ENCODE measurements at regions not wholly inside any gene's neighbourhood (a gene's known extent, or its start where the extent isn't known, plus 50 kb on each side); places are given as distances from the start of the nearest gene placed in this dataset.

DNA sequence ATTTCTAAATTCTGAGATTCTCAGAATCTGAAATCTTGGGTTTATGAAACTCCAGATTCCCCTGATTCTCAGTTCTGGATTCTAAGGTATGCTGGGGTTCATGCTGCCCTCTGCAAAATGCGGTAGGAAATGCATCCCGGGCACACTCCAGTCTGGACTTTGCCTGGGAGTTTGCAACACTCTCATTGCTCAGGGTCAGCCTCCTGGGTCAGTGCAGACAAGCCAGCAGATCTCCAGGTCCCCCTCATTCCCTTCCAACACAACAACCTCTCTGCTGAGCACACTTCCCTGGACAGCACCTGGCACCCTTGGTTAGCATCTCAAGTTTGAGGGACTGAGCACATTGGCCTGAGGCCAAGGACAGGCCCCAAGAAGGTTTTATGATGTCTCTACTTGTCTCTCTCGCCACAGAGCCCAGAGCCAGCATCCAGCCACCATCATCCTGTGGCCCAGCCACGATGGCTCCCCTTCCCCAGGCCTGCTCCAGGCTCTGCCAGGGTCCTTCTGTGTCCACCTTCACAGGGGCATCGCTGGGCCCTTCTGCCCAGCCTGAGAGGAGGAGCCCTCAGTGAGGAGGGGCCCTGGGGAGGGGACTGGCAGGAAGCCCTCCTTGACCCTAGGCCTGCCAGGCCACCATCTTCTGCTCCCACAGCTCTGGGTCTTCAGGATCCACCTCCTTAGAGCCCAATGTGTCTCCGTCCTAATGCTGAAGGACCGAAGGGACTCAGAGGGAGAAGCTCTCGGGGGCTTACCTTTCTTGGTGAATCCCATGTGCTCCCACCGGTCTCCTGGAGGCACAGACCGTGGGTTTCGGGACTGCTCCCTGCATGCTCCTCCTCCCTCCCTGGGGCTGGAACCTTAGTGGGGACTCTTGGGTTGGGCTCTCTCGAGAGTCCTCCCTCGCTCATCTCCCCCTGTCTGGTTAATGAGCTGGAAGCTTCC is 550.7 kb downstream of the PTPRU start:
- DNase-seq (ENCODE audit: low spot score): no peak

DNA sequence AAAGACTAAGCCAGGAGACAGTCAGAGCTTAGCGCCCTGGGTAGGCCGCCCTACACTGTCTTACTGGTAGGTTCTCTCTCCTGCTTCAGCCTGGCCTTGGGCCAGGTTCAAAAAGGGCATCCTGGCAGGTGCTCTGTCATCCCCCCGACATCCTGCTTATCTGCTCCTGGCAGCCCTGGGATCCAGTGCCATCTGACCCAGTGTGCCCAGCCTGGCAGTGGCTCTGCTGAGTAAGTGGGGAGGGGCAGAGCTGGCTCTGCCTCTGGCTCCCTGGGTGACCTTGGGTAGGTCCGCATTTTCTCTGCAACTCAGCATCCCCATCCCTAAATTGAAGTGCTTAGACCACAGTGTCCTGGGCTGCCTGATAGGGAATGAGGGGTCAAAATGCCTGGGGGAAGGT is 549.9 kb downstream of the PTPRU start:
- DNase-seq (ENCODE audit: low spot score): no peak

DNA sequence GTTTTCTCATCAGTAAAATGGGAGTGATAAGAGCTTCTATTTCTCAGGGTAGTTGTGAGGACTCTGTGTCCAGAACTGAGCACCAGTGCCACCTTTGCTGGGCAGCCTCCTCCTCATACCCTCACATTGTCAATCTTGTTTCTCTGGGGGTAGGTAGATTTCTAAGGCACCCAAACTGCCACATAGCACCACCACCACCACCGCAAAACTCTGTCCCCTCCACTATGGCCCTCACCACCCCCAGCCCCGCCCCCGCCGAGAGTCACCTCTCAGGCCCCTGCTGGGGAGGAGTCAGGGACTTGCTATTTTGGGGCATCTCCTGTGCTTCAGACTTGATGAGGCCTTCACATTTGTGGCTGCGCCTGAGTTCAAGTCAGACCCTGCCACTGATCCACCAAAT is 549.2 kb downstream of the PTPRU start:
- DNase-seq (ENCODE audit: low spot score): no peak

- no peak for DNase-seq (ENCODE audit: low spot score)
Measured at GRCh38 chr1:29785137-29785527, 548.8 kb downstream of the PTPRU start.

DNA sequence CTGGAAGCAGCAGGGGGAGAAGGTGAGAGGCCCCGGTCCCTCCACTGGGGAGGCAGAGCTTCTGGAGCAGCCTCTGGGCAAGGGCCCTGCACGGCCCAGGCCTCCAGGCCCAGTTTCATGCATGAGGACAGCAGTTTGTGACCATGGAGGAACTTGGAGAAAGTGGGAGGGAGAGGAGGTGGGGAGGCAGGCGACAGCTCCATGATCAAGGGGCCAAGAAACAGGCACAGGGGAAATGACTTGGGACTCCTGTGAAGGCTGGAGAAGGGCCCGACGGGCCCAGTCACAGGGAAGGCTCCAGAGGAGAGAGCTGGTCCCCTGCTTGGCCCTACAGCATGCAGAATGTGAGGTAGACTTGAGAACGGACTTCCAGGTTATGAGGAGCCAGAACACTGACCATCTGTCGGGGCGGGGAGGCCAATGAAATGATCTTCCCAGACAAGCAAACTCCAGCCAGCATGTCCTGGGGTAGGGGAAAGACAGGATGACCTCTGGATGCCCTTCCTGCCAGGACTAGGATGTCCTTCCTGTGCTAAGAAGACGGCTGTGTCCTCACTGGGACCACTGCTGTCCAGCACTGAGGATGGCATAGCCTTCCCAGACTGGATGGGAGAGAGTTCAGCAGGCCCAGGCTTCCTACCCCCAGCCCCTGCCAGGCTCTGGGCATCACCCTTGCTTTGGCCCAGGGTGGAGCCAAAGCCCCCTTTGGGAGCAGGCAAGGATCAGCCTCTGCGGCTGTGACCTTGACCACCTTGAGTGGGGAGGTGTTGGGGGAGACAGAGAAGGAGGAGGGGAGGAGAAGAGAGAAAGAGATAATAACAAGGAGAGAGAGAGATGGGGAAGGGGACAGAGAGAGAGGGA is 548.2 kb downstream of the PTPRU start:
- DNase-seq (ENCODE audit: low spot score): no peak

- no peak for DNase-seq (ENCODE audit: low spot score)
Measured at GRCh38 chr1:29783508-29784275, 547.4 kb downstream of the PTPRU start.

GRCh38 chr1:29782846-29783507 is 546.7 kb downstream of the PTPRU start:
- DNase-seq (ENCODE audit: low spot score): no peak

GRCh38 chr1:29779146-29779545 is 542.8 kb downstream of the PTPRU start:
- DNase-seq (ENCODE audit: low spot score): no peak

DNA sequence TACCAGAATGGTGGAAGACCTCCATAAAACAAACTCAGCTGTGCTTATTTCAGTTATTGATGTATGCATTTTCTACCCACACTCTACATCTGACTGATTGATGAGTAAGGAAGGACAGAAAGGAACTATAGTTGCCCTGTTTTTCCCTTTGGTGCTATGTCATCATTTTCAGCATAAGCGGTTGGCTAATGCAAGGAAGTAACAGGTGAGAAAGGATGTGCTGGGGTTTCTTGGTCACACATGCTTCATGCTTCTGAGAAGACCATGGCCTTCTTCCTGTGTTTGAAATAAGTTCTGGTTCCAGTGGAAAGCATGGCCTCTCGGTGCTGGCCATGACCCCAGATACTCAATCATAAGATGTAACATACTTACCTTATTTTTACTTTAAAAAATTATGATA is 541.2 kb downstream of the PTPRU start:
- DNase-seq (ENCODE audit: low spot score): no peak

DNA sequence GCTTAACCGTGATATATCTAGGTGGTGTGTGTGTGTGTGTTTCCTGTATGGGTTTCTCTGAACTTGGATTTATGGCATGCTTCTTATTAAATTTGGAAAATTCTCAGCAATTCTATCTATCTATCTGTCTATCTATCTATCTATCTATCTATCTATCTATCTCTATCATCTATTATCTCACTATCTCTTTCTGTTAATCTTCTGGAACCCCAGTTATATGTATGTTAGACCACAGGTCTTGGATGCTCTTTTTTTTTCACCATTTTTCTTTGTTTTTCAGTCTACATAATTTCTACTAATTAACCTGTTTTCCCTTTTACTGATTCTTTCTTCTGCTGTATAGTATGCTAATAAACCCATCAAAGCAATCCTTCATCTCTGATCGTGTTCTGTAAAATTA is 538.0 kb downstream of the PTPRU start:
- no peak for DNase-seq (ENCODE audit: low spot score)

GRCh38 chr1:29772584-29773100 is 536.3 kb downstream of the PTPRU start:
- DNase-seq (ENCODE audit: low spot score): no peak

DNA sequence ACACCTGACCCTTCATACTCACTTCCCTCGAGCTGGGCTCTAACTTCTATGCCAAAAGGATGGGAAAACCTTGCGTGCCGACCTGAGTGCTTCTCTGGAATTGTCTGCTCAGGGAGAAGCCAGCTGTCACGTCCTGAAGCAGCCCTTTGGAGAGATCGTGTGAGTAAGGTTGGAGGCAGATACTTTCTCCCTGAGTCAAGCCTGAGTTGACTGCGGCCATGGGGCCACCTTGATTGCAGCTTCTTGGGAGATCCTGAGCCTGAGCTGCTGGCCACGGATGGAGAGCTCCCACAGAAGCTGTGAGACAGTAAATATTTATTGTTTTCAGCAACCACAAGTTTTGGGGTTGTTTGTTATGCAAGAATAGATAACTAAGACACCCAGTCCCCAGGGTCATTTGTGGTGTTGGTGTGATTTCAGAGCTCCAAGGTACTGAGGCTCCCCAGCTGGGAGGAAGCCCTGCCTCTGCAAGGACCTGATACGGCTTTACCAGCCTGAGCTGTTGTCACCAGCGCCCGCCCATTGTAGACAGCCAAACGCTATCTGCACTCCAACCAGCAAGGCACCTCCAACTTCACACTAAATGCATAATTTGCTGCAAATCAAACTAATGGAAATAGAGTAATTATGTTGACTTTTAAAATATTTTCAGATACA is 531.6 kb downstream of the PTPRU start:
- no peak for DNase-seq (ENCODE audit: low spot score)

DNA sequence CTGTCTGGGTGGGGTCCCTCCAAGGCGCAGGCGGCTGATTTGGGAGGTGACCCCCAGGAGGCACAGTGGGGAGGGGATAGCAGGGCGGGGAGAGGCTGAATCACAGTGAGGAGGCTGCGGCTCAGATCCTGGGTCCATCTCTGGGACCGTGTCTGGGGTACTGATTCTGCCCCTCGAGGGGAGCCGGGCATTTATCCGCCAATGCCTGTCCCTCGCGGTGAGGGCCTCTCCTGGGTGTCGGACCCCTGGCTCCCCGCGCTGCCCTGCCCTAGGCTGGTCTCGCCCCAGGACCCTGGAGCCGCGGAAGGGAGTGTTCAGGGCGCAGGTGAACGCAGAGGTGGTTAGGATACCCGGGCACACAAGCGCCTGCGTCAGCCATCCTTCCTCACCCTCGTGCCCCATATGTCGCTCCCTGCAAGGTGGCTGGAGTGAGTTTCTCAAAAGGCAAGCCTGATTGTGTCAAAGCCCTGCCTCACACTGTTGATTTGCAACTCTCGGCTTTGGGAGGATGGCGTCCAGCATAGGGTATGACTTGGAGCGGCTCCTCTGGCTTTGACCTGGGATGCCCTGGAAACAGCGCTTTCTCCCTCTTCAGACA is 530.9 kb downstream of the PTPRU start:
- DNase-seq (ENCODE audit: low spot score): no peak

DNA sequence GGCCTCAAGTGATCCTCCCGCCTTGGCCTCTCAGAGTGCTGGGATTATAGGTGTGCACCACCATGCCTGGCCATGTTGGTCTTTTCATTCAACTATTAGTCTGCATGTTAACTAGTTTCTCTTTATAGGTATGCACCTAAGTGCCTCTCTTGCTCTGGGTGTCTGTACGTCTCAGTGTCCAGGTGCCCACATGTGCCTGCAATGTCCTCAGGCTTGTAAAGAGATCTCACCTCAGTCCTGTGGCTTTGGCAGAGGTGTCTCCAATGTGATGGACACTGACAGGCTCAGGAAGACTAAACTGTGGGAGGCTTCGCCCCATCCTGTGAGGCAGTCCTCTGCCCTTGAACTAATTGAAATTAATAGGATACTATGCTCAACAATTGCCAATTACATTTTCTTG is 526.3 kb downstream of the PTPRU start:
- no peak for DNase-seq (ENCODE audit: low spot score)

DNA sequence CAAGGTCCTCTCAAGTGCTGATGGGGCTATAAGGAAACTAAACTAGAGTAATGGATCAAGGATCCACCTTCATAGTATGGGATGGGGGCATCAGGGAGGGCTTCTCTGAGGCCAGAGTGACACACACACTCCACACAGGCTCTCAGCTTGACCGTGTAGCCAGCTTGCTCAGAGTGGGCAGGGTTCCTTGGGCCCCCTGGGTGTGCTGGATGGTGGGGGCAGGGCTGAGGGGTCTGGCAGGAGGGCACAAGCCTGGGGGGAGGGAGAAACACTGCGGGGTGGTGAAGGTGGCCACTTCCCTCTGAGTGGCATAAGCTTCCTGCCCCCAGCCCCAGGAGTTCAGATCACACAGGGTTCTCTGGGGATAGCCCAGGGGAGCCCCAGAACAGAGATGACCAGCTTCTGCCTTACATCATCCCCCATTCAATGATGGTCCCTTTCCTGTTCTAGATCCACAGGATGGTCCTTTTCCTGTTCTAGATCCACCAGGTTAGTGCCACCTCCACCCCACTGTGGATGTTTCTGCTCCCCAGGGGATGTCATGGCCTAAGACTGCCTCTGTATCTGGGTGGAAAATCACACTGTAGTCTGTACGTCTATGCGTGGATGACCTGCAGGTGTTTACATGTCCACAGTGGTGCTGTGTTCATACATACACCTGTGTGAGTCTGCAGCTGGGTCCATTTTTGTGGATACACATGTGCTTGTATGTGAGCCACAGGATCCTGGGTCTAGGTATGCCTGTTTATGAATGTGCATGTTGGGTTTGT is 525.0 kb downstream of the PTPRU start:
- DNase-seq (ENCODE audit: low spot score): no peak

- no peak for DNase-seq (ENCODE audit: low spot score)
Measured at GRCh38 chr1:29760067-29760564, 523.8 kb downstream of the PTPRU start.

GRCh38 chr1:29758781-29759499 is 522.6 kb downstream of the PTPRU start:
- no peak for DNase-seq (ENCODE audit: low spot score)

All from SK-N-DZ (cell line).